IMR-90 (cell line): ENCODE measurements at regions not wholly inside any gene's neighbourhood (a gene's known extent, or its start where the extent isn't known, plus 50 kb on each side); places are given as distances from the start of the nearest gene placed in this dataset.

ENCODE experiments used
- ATAC-seq: fragments of 200-7000 bp; cut with Tn5 transposase; 2 replicates; pipeline ENCODE4 v1.9.1; 2020; ENCODE audit warnings: low read depth, mild to moderate bottlenecking, moderate library complexity
- BruUV-seq: library from RNA; stranded (reverse); fragments of 400-500 nt; replicated peaks from 2 replicates; lab custom pipeline; 2021; lab: Mats Ljungman, UMichigan
- CTCF ChIA-PET: fragments of 300-600 bp; formaldehyde crosslinking; extraction: SDS; loops from one replicate; lab custom pipeline; 2021; ENCODE audit warnings: antibody characterized with exemption; lab: Yijun Ruan, JAX
- POLR2A ChIA-PET: fragments of 300-600 bp; sonication (Branson Sonifier 250); formaldehyde crosslinking; loops from one replicate; lab custom pipeline; 2022; ENCODE audit warnings: antibody characterized with exemption; ENCODE audit not compliant: unreplicated experiment; lab: Charles Lee
- DNase-seq: peaks from one replicate; pipeline ENCODE4 v3.0.0; 2013
- H2AFZ ChIP-seq: replicated peaks from 2 replicates; pipeline ENCODE3; 2013; ENCODE audit warnings: low read length, mild to moderate bottlenecking; ENCODE audit not compliant: poor library complexity
- H2AK5ac ChIP-seq: 2 replicates; pipeline ENCODE4 v1.6.1; 2013; ENCODE audit warnings: low read depth, low read length, inconsistent platforms
- H2AK9ac ChIP-seq: replicated peaks from 2 replicates; pipeline ENCODE3; 2013; ENCODE audit warnings: mild to moderate bottlenecking, low read depth, low read length, moderate library complexity; ENCODE audit not compliant: poor library complexity
- H2BK120ac ChIP-seq: 2 replicates; pipeline ENCODE4 v1.6.1; 2013; ENCODE audit warnings: low read depth, low read length, inconsistent platforms
- H2BK15ac ChIP-seq: 3 replicates; pipeline ENCODE4 v1.6.1; 2013; ENCODE audit warnings: low read depth, low read length, inconsistent platforms
- H2BK20ac ChIP-seq: 2 replicates; pipeline ENCODE4 v1.6.1; 2013; ENCODE audit warnings: low read depth, mild to moderate bottlenecking, inconsistent platforms, low read length, moderate library complexity
- H2BK5ac ChIP-seq: 2 replicates; pipeline ENCODE4 v1.6.1; 2013; ENCODE audit warnings: mild to moderate bottlenecking, low read depth, low read length, inconsistent platforms; ENCODE audit not compliant: poor library complexity, severe bottlenecking
- H3K14ac ChIP-seq: replicated peaks from 2 replicates; pipeline ENCODE4 v1.6.1; 2013; ENCODE audit warnings: low read depth, low read length, inconsistent platforms
- H3K18ac ChIP-seq: 2 replicates; pipeline ENCODE4 v1.6.1; 2013; ENCODE audit warnings: low read depth, low read length, control low read depth
- H3K23ac ChIP-seq: 2 replicates; pipeline ENCODE4 v1.6.1; 2013; ENCODE audit warnings: low read depth, low read length, inconsistent platforms
- H3K27ac ChIP-seq: 2 replicates; pipeline ENCODE4 v1.5.1; 2013; ENCODE audit warnings: mild to moderate bottlenecking, control low read depth, low read length; ENCODE audit not compliant: insufficient read depth
- H3K27me3 ChIP-seq: 2 replicates; pipeline ENCODE4 v1.6.1; 2013; ENCODE audit warnings: low read length; ENCODE audit not compliant: control insufficient read depth, insufficient read depth
- H3K36me3 ChIP-seq: 2 replicates; pipeline ENCODE4 v1.6.1; 2013; ENCODE audit warnings: low read length, mixed read lengths; ENCODE audit not compliant: control insufficient read depth, insufficient read depth
- H3K4ac ChIP-seq: 2 replicates; pipeline ENCODE4 v1.6.1; 2013; ENCODE audit warnings: low read depth, low read length, inconsistent platforms
- H3K4me1 ChIP-seq: 2 replicates; pipeline ENCODE4 v1.6.1; 2013; ENCODE audit warnings: low read length, mixed read lengths; ENCODE audit not compliant: control insufficient read depth, insufficient read depth
- H3K4me2 ChIP-seq: 2 replicates; pipeline ENCODE4 v1.6.1; 2013; ENCODE audit warnings: low read depth, mild to moderate bottlenecking, control low read depth, low read length, moderate library complexity
- H3K4me3 ChIP-seq: 2 replicates; pipeline ENCODE4 v1.5.1; 2013; ENCODE audit warnings: low read depth, mild to moderate bottlenecking, control low read depth, low read length, moderate library complexity; ENCODE audit not compliant: insufficient read depth
- H3K56ac ChIP-seq: 2 replicates; pipeline ENCODE4 v1.6.1; 2013; ENCODE audit warnings: low read length, inconsistent platforms; ENCODE audit not compliant: insufficient read depth; ENCODE audit errors: extremely low read depth
- H3K79me1 ChIP-seq, 2 experiments: 2 replicates each; pipeline ENCODE4 v1.6.1; 2013; ENCODE audit warnings: low read length in 2 of 2, inconsistent platforms in 1 of 2, low read depth in 1 of 2
- H3K9ac ChIP-seq: 2 replicates; pipeline ENCODE4 v1.6.1; 2013; ENCODE audit warnings: low read depth, low read length, control low read depth
- H3K9me1 ChIP-seq: 2 replicates; pipeline ENCODE4 v1.6.1; 2013; ENCODE audit warnings: low read length, inconsistent platforms; ENCODE audit not compliant: insufficient read depth
- H3K9me3 ChIP-seq: 2 replicates; pipeline ENCODE4 v1.6.1; 2013; ENCODE audit warnings: low read length; ENCODE audit not compliant: control insufficient read depth, insufficient read depth
- H4K20me1 ChIP-seq: 2 replicates; pipeline ENCODE4 v1.6.1; 2013; ENCODE audit warnings: low read length, inconsistent platforms; ENCODE audit not compliant: insufficient read depth
- H4K5ac ChIP-seq: 2 replicates; pipeline ENCODE4 v1.6.1; 2013; ENCODE audit warnings: mild to moderate bottlenecking, low read depth, low read length, control low read depth
- H4K8ac ChIP-seq, 2 experiments: 2 replicates each; pipeline ENCODE4 v1.6.1; 2013; ENCODE audit warnings: low read depth in 2 of 2, low read length in 2 of 2, control low read depth in 1 of 2, inconsistent platforms in 1 of 2
- H4K91ac ChIP-seq: 2 replicates; pipeline ENCODE4 v1.6.1; 2013; ENCODE audit warnings: low read depth, low read length, inconsistent platforms; ENCODE audit not compliant: insufficient read depth
- BHLHE40 ChIP-seq: fragments of 150-350 bp; IDR thresholded peaks from 2 replicates; pipeline ENCODE4 v1.6.1; 2016; ENCODE audit warnings: mild to moderate bottlenecking, low read depth, low read length
- CEBPB ChIP-seq: IDR thresholded peaks from 2 replicates; pipeline ENCODE4 v1.6.1; 2012; ENCODE audit warnings: low read depth, low read length, improper control_type of control experiment
- CHD1 ChIP-seq: IDR thresholded peaks from 2 replicates; pipeline ENCODE4 v1.6.1; 2012; ENCODE audit warnings: low read depth, low read length, improper control_type of control experiment
- FOS ChIP-seq: fragments of 150-350 bp; IDR thresholded peaks from 2 replicates; pipeline ENCODE4 v1.6.1; 2016; ENCODE audit warnings: low read depth, low read length
- MAFK ChIP-seq: IDR thresholded peaks from 2 replicates; pipeline ENCODE4 v1.6.1; 2012; ENCODE audit warnings: low read depth, low read length, improper control_type of control experiment
- MAZ ChIP-seq: IDR thresholded peaks from 2 replicates; pipeline ENCODE4 v1.6.1; 2012; ENCODE audit warnings: low read depth, mild to moderate bottlenecking, low read length, improper control_type of control experiment, moderate library complexity, borderline replicate concordance
- MXI1 ChIP-seq: IDR thresholded peaks from 2 replicates; pipeline ENCODE4 v1.6.1; 2012; ENCODE audit warnings: low read depth, mild to moderate bottlenecking, low read length, moderate library complexity, borderline replicate concordance
- RAD21 ChIP-seq: IDR thresholded peaks from 2 replicates; pipeline ENCODE4 v1.6.1; 2012; ENCODE audit warnings: low read length, improper control_type of control experiment
- RCOR1 ChIP-seq: IDR thresholded peaks from 2 replicates; pipeline ENCODE4 v1.6.1; 2012; ENCODE audit warnings: mild to moderate bottlenecking, low read length, improper control_type of control experiment; ENCODE audit not compliant: insufficient replicate concordance
- RFX5 ChIP-seq: IDR thresholded peaks from 2 replicates; pipeline ENCODE4 v1.8.0; 2012; ENCODE audit warnings: low read depth, mild to moderate bottlenecking, low read length, moderate library complexity
- WGBS, 2 experiments: methylation state at CpG; one replicate each; pipeline versions ENCODE4 v1.1.5 to v1.1.7; 2013; ENCODE audit warnings: missing lambda C conversion rate in 2 of 2; ENCODE audit not compliant: insufficient read length in 1 of 2; ENCODE audit errors: extremely low coverage in 2 of 2; 5-methylcytosine and 5-hydroxymethylcytosine counted together
- dilution Hi-C: fragments of 300-500 bp; cut with HindIII; formaldehyde crosslinking; loops from one replicate; pipeline ENCODE4 v1.14.3; 2018; ENCODE audit warnings: low sequenced_read_pairs; ENCODE audit not compliant: unreplicated experiment
- in situ Hi-C: fragments of 300-500 bp; cut with MboI; formaldehyde crosslinking; loops from 3 replicates; pipeline ENCODE4 v1.14.3; 2019; ENCODE audit warnings: low sequenced_read_pairs, inconsistent platforms, mixed read lengths
- intact Hi-C: fragments of 100-400 bp; cut with micrococcal nuclease; formaldehyde crosslinking; loops from 2 replicates; pipeline ENCODE4 v1.10.0; 2022
- TF ChIP-seq, protein P1 (sequence below): fragments of 150-350 bp; IDR thresholded peaks from 2 replicates; pipeline ENCODE4 v1.6.1; 2016; ENCODE audit warnings: low read depth, mild to moderate bottlenecking, low read length, moderate library complexity, borderline replicate concordance
- TF ChIP-seq, protein P2 (sequence below): conservative IDR thresholded peaks from 2 replicates; pipeline ENCODE4 v1.5.1; 2012; ENCODE audit warnings: mild to moderate bottlenecking, low read depth, low read length, improper control_type of control experiment

GRCh38 chr19:34057155-34057554, 115.1 kb upstream of the LSM14A start:
- no peak overlapping the region for H2AFZ ChIP-seq
- dilution Hi-C loops (no loop called here), in situ Hi-C loops (no loop called here), intact Hi-C loops (no loop called here)
- peaks cover 3% of the 10 kb centered on the region; the same call in 1 of the 2 replicates for H3K27me3 ChIP-seq
- H3K23ac ChIP-seq = no peak overlapping the region
- H4K5ac ChIP-seq = no peak overlapping the region
- TF ChIP-seq, protein P1, sequence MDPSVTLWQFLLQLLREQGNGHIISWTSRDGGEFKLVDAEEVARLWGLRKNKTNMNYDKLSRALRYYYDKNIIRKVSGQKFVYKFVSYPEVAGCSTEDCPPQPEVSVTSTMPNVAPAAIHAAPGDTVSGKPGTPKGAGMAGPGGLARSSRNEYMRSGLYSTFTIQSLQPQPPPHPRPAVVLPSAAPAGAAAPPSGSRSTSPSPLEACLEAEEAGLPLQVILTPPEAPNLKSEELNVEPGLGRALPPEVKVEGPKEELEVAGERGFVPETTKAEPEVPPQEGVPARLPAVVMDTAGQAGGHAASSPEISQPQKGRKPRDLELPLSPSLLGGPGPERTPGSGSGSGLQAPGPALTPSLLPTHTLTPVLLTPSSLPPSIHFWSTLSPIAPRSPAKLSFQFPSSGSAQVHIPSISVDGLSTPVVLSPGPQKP = no peak
- no peak for TF ChIP-seq FOS
- no peak for TF ChIP-seq MAZ
- no peak for TF ChIP-seq RCOR1
- TF ChIP-seq RFX5 = no peak
- TF ChIP-seq, protein P2, sequence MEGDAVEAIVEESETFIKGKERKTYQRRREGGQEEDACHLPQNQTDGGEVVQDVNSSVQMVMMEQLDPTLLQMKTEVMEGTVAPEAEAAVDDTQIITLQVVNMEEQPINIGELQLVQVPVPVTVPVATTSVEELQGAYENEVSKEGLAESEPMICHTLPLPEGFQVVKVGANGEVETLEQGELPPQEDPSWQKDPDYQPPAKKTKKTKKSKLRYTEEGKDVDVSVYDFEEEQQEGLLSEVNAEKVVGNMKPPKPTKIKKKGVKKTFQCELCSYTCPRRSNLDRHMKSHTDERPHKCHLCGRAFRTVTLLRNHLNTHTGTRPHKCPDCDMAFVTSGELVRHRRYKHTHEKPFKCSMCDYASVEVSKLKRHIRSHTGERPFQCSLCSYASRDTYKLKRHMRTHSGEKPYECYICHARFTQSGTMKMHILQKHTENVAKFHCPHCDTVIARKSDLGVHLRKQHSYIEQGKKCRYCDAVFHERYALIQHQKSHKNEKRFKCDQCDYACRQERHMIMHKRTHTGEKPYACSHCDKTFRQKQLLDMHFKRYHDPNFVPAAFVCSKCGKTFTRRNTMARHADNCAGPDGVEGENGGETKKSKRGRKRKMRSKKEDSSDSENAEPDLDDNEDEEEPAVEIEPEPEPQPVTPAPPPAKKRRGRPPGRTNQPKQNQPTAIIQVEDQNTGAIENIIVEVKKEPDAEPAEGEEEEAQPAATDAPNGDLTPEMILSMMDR = no peak
- TF ChIP-seq CEBPB = no peak
- no peak for TF ChIP-seq CHD1
- no peak for TF ChIP-seq BHLHE40
- TF ChIP-seq RAD21 = no peak
- no peak for TF ChIP-seq MXI1
- no peak for TF ChIP-seq MAFK
- BruUV-seq = no TSS peak
- H3K79me1 ChIP-seq = no peaks in the 10 kb centered on the region
- no peak overlapping the region for H4K91ac ChIP-seq
- no peak overlapping the region for H2BK15ac ChIP-seq
- H2BK5ac ChIP-seq = peak overlapping the region; percentile 62
- CTCF ChIA-PET = no interaction called here
- no peak overlapping the region for H3K4me2 ChIP-seq
- no peak overlapping the region for H3K9ac ChIP-seq
- no peak overlapping the region for H4K8ac ChIP-seq
- no peak overlapping the region for H3K14ac ChIP-seq
- H4K20me1 ChIP-seq = no peaks in the 10 kb centered on the region
- no peak overlapping the region for H3K4ac ChIP-seq
- H2BK120ac ChIP-seq = no peak overlapping the region
- whole genome bisulfite sequencing, 2 experiments = 68 to 100% methylated on average over 1 of the region's 1 CpG
- H2AK5ac ChIP-seq = no peak overlapping the region
- H2BK20ac ChIP-seq = no peak overlapping the region
- POLR2A ChIA-PET = no interaction called here
- no peak overlapping the region for H3K18ac ChIP-seq
- H3K36me3 ChIP-seq = no peaks in the 10 kb centered on the region
- no peaks in the 10 kb centered on the region for H3K9me3 ChIP-seq
- DNase-seq (no peak), ATAC-seq (no peak)
- no peaks in the 10 kb centered on the region for H3K9me1 ChIP-seq
- no peak overlapping the region for H3K4me3 ChIP-seq
- no peak overlapping the region for H2AK9ac ChIP-seq
- H3K56ac ChIP-seq = no peak overlapping the region
- H3K4me1 ChIP-seq = no peaks in the 10 kb centered on the region
- H3K27ac ChIP-seq = no peak overlapping the region
